Ishikawa (cell line): ENCODE measurements at regions not wholly inside any gene's neighbourhood (a gene's known extent, or its start where the extent isn't known, plus 50 kb on each side); places are given as distances from the start of the nearest gene placed in this dataset.
A peak's percentile ranks its signal among the peaks of the same experiment; 100 is the strongest.

Experiments used
- CEBPB ChIP-seq: IDR thresholded peaks from 2 replicates; pipeline ENCODE4 v1.6.1; 2012
- CREB1 ChIP-seq: IDR thresholded peaks from 2 replicates; pipeline ENCODE4 v1.6.1; 2012; ENCODE audit warnings: low read depth
- EGR1 ChIP-seq: IDR thresholded peaks from 2 replicates; pipeline ENCODE4 v1.6.1; 2012
- EP300 ChIP-seq: IDR thresholded peaks from 2 replicates; pipeline ENCODE4 v1.6.1; 2012; ENCODE audit warnings: borderline replicate concordance
- FOXM1 ChIP-seq: IDR thresholded peaks from 2 replicates; pipeline ENCODE4 v1.6.1; 2012; ENCODE audit warnings: low read depth, borderline replicate concordance
- NFIC ChIP-seq: IDR thresholded peaks from 2 replicates; pipeline ENCODE4 v1.6.1; 2012
- RAD21 ChIP-seq: IDR thresholded peaks from 2 replicates; pipeline ENCODE4 v1.6.1; 2012; ENCODE audit warnings: low read depth
- TAF1 ChIP-seq: IDR thresholded peaks from 2 replicates; pipeline ENCODE4 v1.6.1; 2012; ENCODE audit warnings: low read depth, mild to moderate bottlenecking
- TCF12 ChIP-seq: IDR thresholded peaks from 2 replicates; pipeline ENCODE4 v1.6.1; 2012; ENCODE audit warnings: low read depth
- TEAD4 ChIP-seq: IDR thresholded peaks from 2 replicates; pipeline ENCODE4 v1.6.1; 2012
- YY1 ChIP-seq: IDR thresholded peaks from 2 replicates; pipeline ENCODE4 v1.6.1; 2012; ENCODE audit warnings: low read depth
- ZBTB7A ChIP-seq: IDR thresholded peaks from 2 replicates; pipeline ENCODE4 v1.6.1; 2012; ENCODE audit warnings: low read depth
- TF ChIP-seq, protein P1 (sequence below): IDR thresholded peaks from 2 replicates; pipeline ENCODE4 v1.6.1; 2012; ENCODE audit warnings: low read depth, mild to moderate bottlenecking
- TF ChIP-seq, protein P2 (sequence below): IDR thresholded peaks from 2 replicates; pipeline ENCODE4 v1.6.1; 2012
- TF ChIP-seq, protein P3 (sequence below): IDR thresholded peaks from 2 replicates; pipeline ENCODE4 v1.6.1; 2012

DNA sequence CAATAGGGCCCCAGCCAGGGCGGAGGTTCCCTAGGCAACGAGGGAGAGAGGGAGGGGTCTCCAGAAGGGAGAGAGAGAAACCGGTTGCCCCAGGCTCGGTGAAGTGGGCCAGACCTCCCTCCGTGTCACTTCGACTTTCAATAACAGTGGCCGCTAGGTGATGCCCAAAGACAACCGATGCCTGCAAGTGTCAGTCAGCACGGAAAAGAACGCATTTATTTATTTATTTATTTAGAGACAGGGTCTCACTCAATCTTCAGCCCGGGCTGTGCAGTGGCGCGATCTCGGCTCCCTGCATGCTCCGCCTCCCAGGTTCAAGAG is 1504.1 kb upstream of the DEFB115 start:
- peak; percentile 45 for TF ChIP-seq RAD21

DNA sequence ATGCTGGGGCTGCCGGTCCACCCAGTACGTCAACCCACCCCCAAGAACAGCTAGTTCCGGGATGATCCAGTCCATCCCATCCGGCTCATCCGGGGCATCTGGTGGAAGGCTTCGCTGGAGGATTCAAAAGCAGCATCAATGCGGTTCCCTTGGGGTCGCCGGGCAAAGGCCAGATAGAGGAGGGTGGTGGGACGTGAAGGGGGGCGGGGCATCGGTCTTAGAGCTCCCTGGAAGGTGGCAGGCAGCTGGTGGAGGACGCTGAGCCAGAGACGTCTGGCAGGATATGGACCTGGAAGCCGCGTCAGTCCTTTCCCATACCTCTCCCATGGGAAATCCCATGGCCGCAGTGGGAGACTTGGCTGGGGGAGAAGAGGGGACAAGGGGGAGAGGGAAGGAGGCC is 1500.8 kb upstream of the DEFB115 start:
- no peak for TF ChIP-seq CREB1
- no peak for TF ChIP-seq NFIC
- TF ChIP-seq YY1, result no peak
- TF ChIP-seq, protein P1, sequence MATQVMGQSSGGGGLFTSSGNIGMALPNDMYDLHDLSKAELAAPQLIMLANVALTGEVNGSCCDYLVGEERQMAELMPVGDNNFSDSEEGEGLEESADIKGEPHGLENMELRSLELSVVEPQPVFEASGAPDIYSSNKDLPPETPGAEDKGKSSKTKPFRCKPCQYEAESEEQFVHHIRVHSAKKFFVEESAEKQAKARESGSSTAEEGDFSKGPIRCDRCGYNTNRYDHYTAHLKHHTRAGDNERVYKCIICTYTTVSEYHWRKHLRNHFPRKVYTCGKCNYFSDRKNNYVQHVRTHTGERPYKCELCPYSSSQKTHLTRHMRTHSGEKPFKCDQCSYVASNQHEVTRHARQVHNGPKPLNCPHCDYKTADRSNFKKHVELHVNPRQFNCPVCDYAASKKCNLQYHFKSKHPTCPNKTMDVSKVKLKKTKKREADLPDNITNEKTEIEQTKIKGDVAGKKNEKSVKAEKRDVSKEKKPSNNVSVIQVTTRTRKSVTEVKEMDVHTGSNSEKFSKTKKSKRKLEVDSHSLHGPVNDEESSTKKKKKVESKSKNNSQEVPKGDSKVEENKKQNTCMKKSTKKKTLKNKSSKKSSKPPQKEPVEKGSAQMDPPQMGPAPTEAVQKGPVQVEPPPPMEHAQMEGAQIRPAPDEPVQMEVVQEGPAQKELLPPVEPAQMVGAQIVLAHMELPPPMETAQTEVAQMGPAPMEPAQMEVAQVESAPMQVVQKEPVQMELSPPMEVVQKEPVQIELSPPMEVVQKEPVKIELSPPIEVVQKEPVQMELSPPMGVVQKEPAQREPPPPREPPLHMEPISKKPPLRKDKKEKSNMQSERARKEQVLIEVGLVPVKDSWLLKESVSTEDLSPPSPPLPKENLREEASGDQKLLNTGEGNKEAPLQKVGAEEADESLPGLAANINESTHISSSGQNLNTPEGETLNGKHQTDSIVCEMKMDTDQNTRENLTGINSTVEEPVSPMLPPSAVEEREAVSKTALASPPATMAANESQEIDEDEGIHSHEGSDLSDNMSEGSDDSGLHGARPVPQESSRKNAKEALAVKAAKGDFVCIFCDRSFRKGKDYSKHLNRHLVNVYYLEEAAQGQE, result no peak
- TF ChIP-seq FOXM1, result no peak
- no peak for TF ChIP-seq CEBPB
- TF ChIP-seq, protein P2, sequence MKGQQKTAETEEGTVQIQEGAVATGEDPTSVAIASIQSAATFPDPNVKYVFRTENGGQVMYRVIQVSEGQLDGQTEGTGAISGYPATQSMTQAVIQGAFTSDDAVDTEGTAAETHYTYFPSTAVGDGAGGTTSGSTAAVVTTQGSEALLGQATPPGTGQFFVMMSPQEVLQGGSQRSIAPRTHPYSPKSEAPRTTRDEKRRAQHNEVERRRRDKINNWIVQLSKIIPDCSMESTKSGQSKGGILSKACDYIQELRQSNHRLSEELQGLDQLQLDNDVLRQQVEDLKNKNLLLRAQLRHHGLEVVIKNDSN, result no peak
- no peak for TF ChIP-seq TCF12
- no peak for TF ChIP-seq EP300
- no peak for TF ChIP-seq TAF1
- TF ChIP-seq RAD21, result no peak
- TF ChIP-seq ZBTB7A, result no peak
- TF ChIP-seq, protein P3, sequence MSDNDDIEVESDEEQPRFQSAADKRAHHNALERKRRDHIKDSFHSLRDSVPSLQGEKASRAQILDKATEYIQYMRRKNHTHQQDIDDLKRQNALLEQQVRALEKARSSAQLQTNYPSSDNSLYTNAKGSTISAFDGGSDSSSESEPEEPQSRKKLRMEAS, result no peak
- no peak for TF ChIP-seq EGR1
- TF ChIP-seq TEAD4, result no peak

DNA sequence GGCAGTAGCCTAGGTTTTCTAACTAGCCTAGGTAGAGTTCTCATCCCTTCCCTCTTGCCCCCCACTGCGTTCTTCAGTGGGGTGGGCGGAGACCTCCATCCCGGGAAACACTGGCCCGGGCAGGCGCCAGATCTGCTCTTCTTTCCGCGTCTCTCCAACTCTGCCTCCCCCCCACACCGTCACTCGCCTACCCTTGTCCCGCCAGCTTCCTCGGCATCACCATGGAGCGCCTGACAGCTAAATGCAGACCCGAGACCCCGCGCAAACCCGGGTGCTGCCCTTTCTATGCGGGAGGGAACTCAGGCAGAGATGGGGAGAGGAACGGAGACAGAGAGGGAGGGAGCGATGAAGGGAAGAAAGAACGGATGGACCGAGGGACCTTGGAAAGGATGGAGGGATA is 1494.8 kb upstream of the DEFB115 start:
- TF ChIP-seq, protein P1, result no peak
- TF ChIP-seq CREB1 (no peak), RAD21 (no peak), TCF12 (no peak), EP300 (no peak), NFIC (no peak), CEBPB (no peak)

DNA sequence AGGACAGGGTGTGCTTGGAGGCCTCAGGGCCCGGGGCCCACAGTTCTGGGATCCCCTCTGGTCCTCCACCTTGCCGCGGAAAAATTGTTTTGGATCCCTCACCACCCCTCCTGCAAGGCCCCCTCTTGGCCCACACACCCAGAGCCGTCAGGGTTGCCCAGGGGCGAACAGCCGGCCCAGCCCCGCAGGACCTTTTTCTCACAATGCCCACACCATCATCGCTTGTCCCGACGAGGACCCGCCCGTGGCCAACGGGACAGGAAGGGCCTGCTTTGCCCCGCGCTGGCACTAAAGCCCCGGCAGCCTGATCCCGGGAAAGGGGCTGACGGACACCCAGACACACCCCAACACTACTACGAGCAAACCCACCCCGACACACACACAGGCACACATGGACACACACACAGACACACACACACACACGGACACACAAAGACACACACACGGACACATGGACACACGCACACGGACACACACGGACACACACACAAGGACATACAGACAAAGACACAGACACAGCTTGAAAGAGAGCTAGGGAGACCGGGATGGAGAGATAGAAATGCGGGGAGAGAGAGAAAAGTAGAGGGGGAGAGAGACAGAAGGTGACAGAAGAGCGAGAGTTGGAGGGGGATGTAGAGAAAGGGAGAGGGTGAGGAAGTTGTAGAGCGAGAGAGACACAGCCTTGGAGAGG is 1493.5 kb upstream of the DEFB115 start:
- TF ChIP-seq, protein P2, result no peak
- TF ChIP-seq CREB1 (no peak), FOXM1 (no peak), ZBTB7A (no peak), EGR1 (no peak), TCF12 (no peak), EP300 (no peak), CEBPB (no peak), TAF1 (no peak), RAD21 (no peak), TEAD4 (no peak)
- TF ChIP-seq, protein P1, result no peak

DNA sequence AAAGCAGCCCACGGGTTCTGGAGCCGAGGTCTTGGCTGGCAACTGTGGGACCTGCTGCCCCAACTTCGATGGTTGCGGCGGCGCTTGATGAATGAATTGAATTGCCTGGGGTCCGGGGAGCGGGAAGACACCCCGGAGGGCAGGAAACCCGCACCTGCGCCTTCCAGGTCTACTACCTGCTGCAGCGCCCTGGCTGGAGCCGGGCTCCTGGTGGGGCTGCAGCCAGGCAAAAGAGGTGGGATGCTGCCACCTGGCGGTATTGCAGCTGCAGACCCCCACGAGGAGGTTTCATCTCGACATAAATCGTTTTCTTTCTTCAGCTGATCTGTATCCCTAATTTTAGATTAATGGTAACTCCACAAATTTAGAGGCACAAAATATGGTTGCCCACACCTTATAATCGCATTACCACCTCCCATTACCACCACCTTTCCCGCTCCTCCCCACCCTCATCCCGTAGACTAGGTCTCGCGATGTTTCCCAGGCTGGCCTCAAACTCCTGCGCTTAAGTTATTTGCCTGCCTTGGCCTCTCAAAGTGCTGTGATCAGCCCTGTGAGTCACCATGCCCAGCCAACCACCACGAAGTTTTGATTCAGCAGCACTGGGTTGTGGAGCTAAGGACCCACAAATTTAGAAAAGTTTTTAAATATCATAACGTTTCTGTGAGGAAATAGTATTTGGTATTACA is 1492.4 kb upstream of the DEFB115 start:
- TF ChIP-seq RAD21, result peak; percentile 47
